Fibroblast of skin of abdomen (primary cell): ENCODE measurements at regions not wholly inside any gene's neighbourhood (a gene's known extent, or its start where the extent isn't known, plus 50 kb on each side); places are given as distances from the start of the nearest gene placed in this dataset.
"Not testable (repeated sequence)": the region's sequence is repeated elsewhere in the genome, so short reads cannot be mapped to it uniquely, and the experiment has no call there.

Experiments used
- DNase-seq: peaks from one replicate; pipeline ENCODE4 v3.0.0-alpha.2; 2013

GRCh38 chr14:92223025-92223424, 99.9 kb upstream of the SLC24A4 start:
- no peak for DNase-seq

GRCh38 chr14:92224358-92224954, 98.5 kb upstream of the SLC24A4 start:
- DNase-seq, result peak; percentile 42

- DNase-seq, result no peak
These were observed 97.2 kb upstream of the SLC24A4 start for GRCh38 chr14:92225731-92226130.

GRCh38 chr14:92226166-92226565, 96.8 kb upstream of the SLC24A4 start:
- not testable (repeated sequence) for DNase-seq

GRCh38 chr14:92236243-92236900, 86.6 kb upstream of the SLC24A4 start:
- no peak for DNase-seq

GRCh38 chr14:92240658-92241057, 82.3 kb upstream of the SLC24A4 start:
- DNase-seq, result no peak

GRCh38 chr14:92241966-92242595, 80.9 kb upstream of the SLC24A4 start:
- DNase-seq, result no peak

- DNase-seq, result no peak
These were observed 78.2 kb upstream of the SLC24A4 start for GRCh38 chr14:92244805-92245204.

GRCh38 chr14:92247341-92247740, 75.6 kb upstream of the SLC24A4 start:
- no peak for DNase-seq

- DNase-seq, result no peak
These were observed 75.0 kb upstream of the SLC24A4 start for GRCh38 chr14:92247947-92248346.

- no peak for DNase-seq
These were observed 74.3 kb upstream of the SLC24A4 start for GRCh38 chr14:92248696-92249095.

GRCh38 chr14:92250366-92250765, 72.6 kb upstream of the SLC24A4 start:
- DNase-seq, result not testable (repeated sequence)

- no peak for DNase-seq
These were observed 70.6 kb upstream of the SLC24A4 start for GRCh38 chr14:92252323-92252722.

GRCh38 chr14:92253381-92253894, 69.5 kb upstream of the SLC24A4 start:
- DNase-seq, result no peak

GRCh38 chr14:92254786-92255185, 68.2 kb upstream of the SLC24A4 start:
- DNase-seq, result no peak

GRCh38 chr14:92258934-92259333, 64.0 kb upstream of the SLC24A4 start:
- DNase-seq, result no peak

- DNase-seq, result no peak
These were observed 63.2 kb upstream of the SLC24A4 start for GRCh38 chr14:92259613-92260357.

- no peak for DNase-seq
These were observed 59.3 kb upstream of the SLC24A4 start for GRCh38 chr14:92263681-92264080.

GRCh38 chr14:92264195-92264594, 58.8 kb upstream of the SLC24A4 start:
- no peak for DNase-seq

- no peak for DNase-seq
These were observed 56.7 kb upstream of the SLC24A4 start for GRCh38 chr14:92266216-92266615.
